ENCODE measurements at regions not wholly inside any gene's neighbourhood (a gene's known extent, or its start where the extent isn't known, plus 50 kb on each side); places are given as distances from the start of the nearest gene placed in this dataset.
A peak's percentile ranks its signal among the peaks of the same experiment; 100 is the strongest.

DNA sequence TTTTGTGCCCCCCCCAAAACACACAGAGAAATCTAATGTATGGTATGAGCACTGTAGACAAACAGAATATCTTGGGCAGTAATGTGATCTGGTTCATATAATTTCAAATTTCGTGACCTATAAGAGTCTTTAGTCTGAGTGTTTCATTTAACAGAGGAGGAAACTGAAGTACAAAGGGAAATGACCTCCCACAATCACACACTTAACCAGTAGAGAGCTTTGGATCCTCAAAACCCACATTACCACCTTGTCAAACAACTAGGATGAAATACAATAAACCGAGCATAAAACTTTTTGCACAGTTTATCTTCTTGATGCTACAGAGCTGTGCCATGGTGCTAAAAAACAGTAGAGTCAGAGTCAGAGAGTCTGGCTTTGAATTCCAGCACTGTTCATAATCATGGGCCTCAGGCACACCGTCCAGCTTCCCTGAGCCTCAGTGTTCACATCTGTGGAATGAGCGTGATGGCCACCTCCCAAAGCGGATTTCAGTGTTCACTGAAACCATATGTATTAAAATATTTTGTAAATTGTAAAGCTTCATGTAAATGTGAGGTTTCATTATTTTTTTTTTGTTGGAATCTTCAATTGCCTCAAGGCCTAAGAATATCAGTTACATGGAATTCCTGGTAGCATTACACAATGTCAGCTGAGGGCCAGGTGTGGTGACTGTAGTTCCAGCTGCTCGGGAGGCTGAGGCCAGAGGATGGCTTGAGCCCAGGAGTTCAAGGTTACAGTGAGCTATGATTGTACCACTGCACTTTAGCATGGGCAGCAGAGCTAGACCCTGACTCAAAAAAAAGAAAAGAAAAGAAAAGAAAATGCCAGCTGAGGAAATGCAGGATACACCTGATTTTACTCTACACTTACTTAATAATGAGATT is 126.4 kb upstream of the FRY start:
- Histone ChIP-seq H3K14ac (ENCODE audit: insufficient read depth, low read length) (no peak overlapping the region), H3K23ac (ENCODE audit: insufficient read length, low read depth, low read length) (no peak overlapping the region), H2BK120ac (ENCODE audit: low read depth, low read length, poor library complexity, severe bottlenecking) (no peak overlapping the region), H3K9ac (ENCODE audit: extremely low read depth, insufficient read length, low read length) (no peak overlapping the region), H4K91ac (ENCODE audit: insufficient read length, low read depth, low read length) (no peak overlapping the region), H3K18ac (ENCODE audit: insufficient read length, low read depth, low read length) (no peak overlapping the region), H4K8ac (replicated peaks; ENCODE audit: insufficient read length, low read depth, low read length) (no peak overlapping the region), H4K5ac (ENCODE audit: insufficient read length, low read depth, low read length) (no peak overlapping the region), H2BK15ac (ENCODE audit: low read depth, low read length) (no peak overlapping the region), H3K79me2 (ENCODE audit: insufficient read depth, low read length) (no peaks in the 10 kb centered on the region), H3T11ph (ENCODE audit: low read length) (no peak overlapping the region), H2AK5ac (ENCODE audit: insufficient read length, low read length) (no peak overlapping the region), H3K79me1 (ENCODE audit: insufficient read depth, low read depth, low read length, poor library complexity, severe bottlenecking) (no peaks in the 10 kb centered on the region), H2AFZ (ENCODE audit: low read length) (no peak overlapping the region), H2BK20ac (ENCODE audit: low read depth, low read length, poor library complexity, severe bottlenecking) (no peak overlapping the region), H3K27ac (ENCODE audit: insufficient read length, low read depth, low read length) (no peak overlapping the region), H3K4me2 (ENCODE audit: insufficient read depth, insufficient read length, low read length) (no peak overlapping the region), H3K27me3 (ENCODE audit: insufficient read depth, low read length) (no peaks in the 10 kb centered on the region), H2BK5ac (ENCODE audit: insufficient read length, low read length) (no peak overlapping the region), H3K4ac (ENCODE audit: low read depth, low read length) (no peak overlapping the region), H3K9me3 (ENCODE audit: control insufficient read depth, low read depth, low read length) (no peaks in the 10 kb centered on the region), H4K20me1 (ENCODE audit: control insufficient read depth, insufficient read depth, insufficient read length) (no peaks in the 10 kb centered on the region), H2BK12ac (ENCODE audit: insufficient read length, low read depth, low read length) (no peak overlapping the region), H3K56ac (ENCODE audit: insufficient read length, low read depth, low read length) (no peak overlapping the region), H3K4me1 (ENCODE audit: insufficient read depth, low read length) (no peaks in the 10 kb centered on the region), H3K23me2 (ENCODE audit: insufficient read length, low read depth, low read length, poor library complexity, severe bottlenecking) (no peaks in the 10 kb centered on the region)
- peaks cover 2% of the 10 kb centered on the region for H3K27me3 Mint-ChIP-seq (ENCODE audit: low read depth)
- peak overlapping the region in 1 of 3 experiments; percentile 67; a peak in 1 of 7 replicates for H3K27ac Mint-ChIP-seq
- H3K9me3 Mint-ChIP-seq = peaks cover 8 to 9% of the 10 kb centered on the region in 2 experiments; a peak in 4 of 5 replicates
- TF ChIP-seq, protein P1, sequence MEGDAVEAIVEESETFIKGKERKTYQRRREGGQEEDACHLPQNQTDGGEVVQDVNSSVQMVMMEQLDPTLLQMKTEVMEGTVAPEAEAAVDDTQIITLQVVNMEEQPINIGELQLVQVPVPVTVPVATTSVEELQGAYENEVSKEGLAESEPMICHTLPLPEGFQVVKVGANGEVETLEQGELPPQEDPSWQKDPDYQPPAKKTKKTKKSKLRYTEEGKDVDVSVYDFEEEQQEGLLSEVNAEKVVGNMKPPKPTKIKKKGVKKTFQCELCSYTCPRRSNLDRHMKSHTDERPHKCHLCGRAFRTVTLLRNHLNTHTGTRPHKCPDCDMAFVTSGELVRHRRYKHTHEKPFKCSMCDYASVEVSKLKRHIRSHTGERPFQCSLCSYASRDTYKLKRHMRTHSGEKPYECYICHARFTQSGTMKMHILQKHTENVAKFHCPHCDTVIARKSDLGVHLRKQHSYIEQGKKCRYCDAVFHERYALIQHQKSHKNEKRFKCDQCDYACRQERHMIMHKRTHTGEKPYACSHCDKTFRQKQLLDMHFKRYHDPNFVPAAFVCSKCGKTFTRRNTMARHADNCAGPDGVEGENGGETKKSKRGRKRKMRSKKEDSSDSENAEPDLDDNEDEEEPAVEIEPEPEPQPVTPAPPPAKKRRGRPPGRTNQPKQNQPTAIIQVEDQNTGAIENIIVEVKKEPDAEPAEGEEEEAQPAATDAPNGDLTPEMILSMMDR (conservative IDR thresholded peaks at IDR 0.05) = no peak
- peak overlapping the region; percentile 19 to 51; a peak in 2 of 5 replicates for H3K4me3 Mint-ChIP-seq
- peaks cover 0 to 10% (median 2%) of the 10 kb centered on the region in 3 experiments; a peak in 3 of 7 replicates for H3K36me3 Mint-ChIP-seq (ENCODE audit: insufficient read depth in 1 of 3, low read depth in 3 of 3)
- WGBS (ENCODE audit: extremely low coverage, insufficient read length, low lambda C conversion rate) = no CpG with 5 or more reads among the region's 6 CpGs
- no peak for DNase-seq
- H3K4me1 Mint-ChIP-seq = peaks cover 33 to 36% of the 10 kb centered on the region in 2 experiments
